GM18508 (cell line): ENCODE measurements at regions not wholly inside any gene's neighbourhood (a gene's known extent, or its start where the extent isn't known, plus 50 kb on each side); places are given as distances from the start of the nearest gene placed in this dataset.
"Not testable (repeated sequence)": the region's sequence is repeated elsewhere in the genome, so short reads cannot be mapped to it uniquely, and the experiment has no call there.

ENCODE experiments used
- ATAC-seq: cut with Tn5 transposase; IDR thresholded peaks from one replicate; pipeline ENCODE4 v1.9.1; 2021; ENCODE audit warnings: moderate number of reproducible peaks; ENCODE audit not compliant: insufficient read depth, unreplicated experiment

DNA sequence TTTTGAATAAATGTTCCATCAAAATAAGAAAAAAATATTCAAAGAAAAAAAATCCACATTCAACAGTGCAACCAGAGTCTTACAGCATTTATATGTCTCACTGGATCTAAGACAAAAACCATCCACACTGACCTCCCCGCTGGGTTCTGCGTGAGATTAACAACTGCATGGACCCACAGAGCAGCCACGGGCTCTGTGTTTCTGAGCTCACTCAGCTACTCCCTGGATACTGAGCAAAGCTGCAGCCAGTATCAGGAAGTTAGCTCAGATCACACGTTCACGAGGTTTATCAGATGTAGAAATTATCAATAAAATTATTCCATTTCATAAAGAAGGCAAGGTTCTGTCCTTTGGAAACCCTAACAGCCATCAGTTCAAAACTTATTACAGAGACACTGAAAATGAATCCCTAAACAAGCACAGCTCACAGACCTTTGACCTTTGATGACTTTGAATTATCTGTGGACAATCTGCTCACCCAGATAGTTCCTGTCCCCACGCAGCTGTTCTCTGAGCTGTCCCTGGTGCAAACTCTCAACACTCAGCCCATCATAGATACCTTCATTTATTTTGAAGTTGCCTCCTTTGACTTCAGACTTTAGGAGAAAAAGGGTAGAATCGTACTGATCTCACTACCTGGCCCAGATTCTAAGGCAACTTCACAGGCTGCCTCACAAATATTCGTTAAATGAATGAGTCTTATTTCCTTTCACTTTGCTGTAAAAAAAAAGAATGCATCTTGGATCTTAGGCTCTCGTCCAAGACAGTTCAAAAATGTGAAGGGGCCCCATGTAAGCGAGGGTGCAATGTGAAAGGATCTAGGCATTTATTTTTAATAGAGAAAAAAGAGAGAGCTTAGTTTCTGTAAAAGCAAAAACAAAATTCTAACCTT lies 67.7 kb upstream of the SVIL start:
- ATAC-seq = no peak

DNA sequence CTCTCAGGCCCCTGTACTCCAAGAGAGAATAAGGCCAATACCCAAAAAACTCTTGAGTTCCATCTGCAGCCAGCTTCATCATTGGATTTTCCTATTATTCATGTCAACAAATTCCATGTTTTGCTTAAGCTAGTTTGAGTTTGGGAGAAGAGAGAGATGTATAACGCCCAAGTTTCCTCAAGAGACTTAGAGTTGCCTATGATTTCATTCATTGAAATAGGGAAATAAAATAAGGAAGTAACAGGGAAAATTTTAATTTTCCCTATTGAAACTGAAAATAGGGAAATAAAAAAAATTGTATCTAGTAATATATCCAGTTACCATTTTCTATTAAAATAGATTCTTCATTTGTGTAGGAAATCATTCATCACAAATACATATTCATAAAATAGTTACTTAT lies 66.5 kb upstream of the SVIL start:
- ATAC-seq = no peak

DNA sequence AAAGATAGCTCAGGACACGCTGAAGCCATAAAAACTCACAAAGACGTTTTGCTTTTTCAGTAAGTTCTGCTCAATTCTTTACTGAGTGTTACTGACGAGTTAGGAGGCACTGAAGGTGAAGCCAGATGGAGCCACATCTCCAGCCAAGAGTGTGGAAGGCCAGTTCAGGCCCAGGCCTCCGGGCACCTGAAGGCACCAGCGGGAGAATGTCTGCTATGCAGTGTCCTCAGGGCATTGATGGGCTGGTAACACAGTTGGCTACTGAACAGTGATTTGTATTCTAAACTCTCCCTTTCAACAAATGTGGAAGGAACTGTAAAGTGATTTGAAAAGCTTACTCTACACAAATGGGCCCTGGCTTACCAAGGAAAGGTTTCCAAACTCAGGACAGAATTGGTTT lies 64.8 kb upstream of the SVIL start:
- ATAC-seq = no peak

DNA sequence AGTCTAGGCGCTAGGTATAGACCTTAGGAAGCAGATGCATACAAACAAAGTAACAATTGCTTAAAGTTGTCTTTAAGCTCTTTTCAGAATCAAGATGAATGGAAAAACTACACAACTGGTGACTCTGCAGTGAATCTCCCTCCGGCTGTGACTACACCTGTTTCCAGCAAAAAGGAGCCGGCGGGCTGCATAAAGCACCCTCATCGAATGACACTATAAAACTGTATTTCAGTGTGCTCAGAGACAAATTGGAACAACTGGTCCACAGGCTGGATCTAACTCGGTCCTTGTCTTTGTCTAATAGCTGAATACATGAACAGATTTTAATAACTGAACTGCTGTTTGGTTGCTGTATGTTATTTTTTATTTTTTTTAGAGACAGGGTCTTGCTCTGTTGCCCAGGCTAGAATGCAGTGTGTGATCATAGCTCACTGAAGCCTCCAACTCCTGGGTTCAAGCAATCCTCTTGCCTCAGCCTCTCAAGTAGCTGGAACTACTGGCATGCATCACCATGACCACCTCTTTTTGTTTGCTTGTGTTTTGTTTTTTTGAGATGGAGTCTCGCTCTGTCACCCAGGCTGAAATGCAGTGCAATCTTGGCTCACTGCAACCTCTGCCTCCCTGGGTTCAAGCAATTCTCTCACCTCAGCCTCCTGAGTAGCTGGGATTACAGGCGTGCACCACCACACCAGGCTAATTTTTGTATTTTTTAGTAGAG lies 64.2 kb upstream of the SVIL start:
- ATAC-seq = no peak

DNA sequence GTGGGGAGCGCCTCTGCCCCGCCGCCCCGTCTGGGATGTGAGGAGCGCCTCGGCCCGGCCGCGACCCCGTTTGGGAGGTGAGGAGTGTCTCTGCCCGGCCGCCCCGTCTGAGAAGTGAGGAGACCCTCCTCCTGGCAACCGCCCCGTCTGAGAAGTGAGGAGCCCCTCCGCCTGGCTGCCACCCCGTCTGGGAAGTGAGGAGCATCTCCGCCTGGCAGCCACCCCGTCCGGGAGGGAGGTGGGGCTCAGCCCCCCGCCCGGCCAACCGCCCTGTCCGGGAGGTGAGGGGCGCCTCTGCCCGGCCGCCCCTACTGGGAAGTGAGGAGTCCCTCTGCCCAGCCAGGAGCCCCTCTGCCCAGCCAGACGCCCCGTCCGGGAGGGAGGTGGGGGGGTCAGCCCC lies 61.8 kb upstream of the SVIL start:
- ATAC-seq = not testable (repeated sequence)

DNA sequence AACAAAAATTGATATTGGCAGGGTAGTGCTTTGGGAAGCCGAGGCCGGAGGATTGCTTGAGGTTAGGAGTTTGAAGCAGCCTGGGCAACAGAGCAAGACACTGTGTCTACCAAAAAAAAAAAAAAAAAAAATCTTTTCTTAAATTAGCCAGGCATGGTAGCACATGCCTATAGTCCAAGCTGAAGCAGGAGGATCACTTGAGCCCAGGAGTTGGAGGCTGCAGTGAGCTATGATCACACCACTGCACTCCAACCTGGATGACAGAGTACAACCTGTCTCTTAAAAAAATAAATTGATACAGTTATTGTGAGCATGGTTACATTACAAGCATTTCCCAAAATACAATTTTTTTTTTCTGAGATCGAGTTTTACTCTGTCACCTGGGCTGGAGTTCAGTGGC lies 59.4 kb upstream of the SVIL start:
- ATAC-seq = no peak

DNA sequence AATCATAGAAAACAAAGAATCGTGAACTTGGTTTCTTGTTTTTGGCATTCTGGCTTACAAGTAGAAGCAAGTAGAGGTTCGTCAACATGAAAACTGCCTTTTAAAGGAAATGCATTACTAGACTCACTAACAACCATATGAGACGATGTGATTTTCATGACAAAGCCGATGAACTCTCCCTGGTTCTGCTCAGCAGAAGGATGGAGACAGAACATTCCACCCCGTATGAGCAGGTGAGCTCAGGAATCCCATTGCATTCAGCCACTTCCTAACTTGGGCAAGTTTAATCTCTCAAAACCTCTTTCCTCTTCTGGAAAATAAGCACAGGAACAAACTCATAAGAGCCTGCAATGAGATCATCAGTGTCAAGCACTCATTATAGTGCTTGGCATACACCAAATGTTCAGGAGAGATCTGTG lies 57.4 kb upstream of the SVIL start:
- ATAC-seq = no peak

DNA sequence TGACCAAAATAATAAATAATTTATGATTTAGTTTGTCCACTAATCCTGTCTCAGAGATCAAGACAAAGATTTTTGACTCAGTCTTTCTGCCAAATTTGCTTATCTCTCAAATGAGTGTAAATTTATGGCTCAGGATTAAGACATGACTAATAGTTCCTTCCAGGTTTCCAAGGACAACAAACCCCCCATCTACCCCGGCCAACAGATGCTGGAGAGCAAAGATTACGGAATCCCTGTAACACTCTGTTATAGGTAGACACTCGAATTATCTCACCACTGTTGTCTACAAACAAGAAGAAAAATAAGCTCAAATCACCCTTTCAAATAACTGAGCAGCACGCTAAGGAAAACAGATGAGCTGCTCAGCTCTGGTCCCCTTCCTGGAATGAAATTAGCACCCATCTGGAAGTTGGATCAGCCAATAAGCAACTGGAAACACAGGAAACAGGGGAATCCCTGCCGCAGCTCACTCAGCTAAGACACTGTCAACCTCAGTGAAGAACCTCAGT lies 56.8 kb upstream of the SVIL start:
- ATAC-seq = no peak

DNA sequence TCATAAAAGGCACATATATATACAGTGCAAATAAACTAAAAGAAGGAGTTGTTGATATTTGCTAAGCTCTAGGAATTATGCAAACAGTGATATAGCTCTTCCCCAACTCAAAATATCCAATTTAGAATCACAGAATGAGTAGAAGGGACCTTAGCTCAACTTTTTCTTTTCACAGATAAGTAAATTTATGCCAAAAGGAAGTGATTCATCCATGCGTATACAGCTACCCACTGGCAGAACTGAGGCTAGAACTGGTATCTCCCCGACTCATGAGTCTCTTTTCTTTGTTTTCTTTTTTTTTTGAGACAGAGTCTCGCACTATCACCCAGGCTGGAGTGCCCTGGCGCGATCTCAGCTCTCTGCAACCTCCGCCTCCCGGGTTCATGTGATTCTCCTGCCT lies 54.2 kb upstream of the SVIL start:
- no peak for ATAC-seq

DNA sequence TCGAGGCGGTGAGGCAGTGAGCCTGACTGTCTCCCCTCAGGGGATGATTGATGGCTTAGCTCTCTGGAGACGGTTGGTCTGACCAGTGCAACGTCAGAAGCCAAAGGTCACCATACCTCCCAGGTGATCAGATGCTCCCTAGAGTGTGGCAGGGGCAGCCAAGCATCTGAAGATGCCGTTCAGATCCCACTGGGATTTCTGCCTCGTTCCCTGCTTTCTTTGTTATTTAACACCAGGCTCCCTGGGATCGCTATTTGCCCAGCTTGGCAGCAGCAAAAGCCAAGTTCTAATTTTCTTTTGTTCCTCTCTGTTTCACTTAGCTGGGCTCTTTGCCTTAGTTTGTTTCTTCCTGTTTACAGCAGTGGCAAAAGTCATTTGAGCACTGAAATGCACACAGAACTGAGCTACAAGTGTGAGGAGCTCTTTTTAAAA lies 53.5 kb upstream of the SVIL start:
- ATAC-seq = no peak

DNA sequence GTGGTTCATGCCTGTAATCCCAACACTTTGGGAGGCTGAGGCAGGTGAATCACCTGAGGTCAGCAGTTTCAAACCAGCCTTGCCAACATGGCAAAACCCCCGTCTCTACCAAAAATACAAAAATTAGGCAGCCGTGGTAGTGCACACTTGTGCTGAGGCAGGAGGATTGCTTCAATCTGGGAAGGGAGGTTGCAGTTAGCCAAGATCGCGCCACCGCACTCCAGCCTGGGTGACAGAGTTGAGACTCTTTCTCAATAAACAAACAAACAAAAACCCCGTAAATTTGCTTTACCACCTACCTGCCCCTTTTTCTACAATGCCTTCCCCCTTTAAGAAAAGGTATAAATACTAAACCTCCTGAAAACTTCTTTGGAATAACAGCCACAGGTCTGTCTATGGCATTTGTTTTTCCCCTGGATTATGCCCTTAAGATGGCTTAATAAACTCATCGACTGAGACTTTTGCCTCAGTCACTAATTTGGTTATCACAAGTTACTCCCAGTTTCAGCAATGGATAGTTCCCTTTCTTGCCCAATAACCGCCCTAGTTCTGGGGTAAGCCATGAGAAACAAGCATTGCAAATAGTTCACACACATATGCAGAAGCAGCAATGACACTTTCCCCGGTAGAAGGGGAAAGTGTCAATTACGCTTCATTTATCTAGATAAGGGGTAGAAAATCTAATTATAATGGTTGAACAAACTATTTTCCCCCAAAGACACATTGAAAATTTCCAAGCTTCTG lies 52.8 kb upstream of the SVIL start:
- ATAC-seq = no peak

DNA sequence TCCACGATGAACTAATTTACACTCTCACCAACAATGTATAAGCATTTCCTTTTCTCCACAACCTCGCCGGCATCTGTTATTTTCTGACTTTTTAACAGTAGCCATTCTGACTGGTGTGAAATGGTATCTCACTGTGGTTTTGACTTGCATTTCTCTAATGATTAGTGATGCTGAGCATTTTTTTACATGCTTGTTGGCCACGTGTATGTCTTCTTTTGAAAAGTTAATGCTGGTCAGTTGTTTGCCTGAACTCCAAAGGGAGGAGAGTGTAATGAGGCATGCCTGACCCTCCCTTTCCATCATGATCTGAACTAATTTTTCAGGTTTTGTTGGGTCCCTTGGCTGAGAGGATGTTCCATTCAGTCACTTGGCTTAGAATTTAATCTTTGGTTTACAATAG lies 50.7 kb upstream of the SVIL start:
- ATAC-seq = no peak
